HG02981 (cell line): ENCODE measurements at regions not wholly inside any gene's neighbourhood (a gene's known extent, or its start where the extent isn't known, plus 50 kb on each side); places are given as distances from the start of the nearest gene placed in this dataset.

ENCODE experiments used
- ATAC-seq: cut with Tn5 transposase; IDR thresholded peaks from one replicate; pipeline ENCODE4 v1.9.1; 2021; ENCODE audit warnings: mild to moderate bottlenecking, moderate library complexity; ENCODE audit not compliant: unreplicated experiment

- ATAC-seq: no peak
These were observed 132.4 kb downstream of the RAB11FIP2 start for GRCh38 chr10:117914334-117914733.

- ATAC-seq: no peak
These were observed 125.8 kb downstream of the RAB11FIP2 start for GRCh38 chr10:117920956-117921355.

- no peak for ATAC-seq
These were observed 125.3 kb downstream of the RAB11FIP2 start for GRCh38 chr10:117921421-117921820.

GRCh38 chr10:117924820-117925219 is 121.9 kb downstream of the RAB11FIP2 start:
- ATAC-seq: no peak

- ATAC-seq: no peak
These were observed 121.4 kb downstream of the RAB11FIP2 start for GRCh38 chr10:117925369-117925768.

- ATAC-seq: no peak
These were observed 120.2 kb downstream of the RAB11FIP2 start for GRCh38 chr10:117926491-117926890.

- no peak for ATAC-seq
These were observed 119.4 kb downstream of the RAB11FIP2 start for GRCh38 chr10:117927332-117927731.

GRCh38 chr10:117927871-117928270 is 118.9 kb downstream of the RAB11FIP2 start:
- ATAC-seq: no peak

- ATAC-seq: no peak
These were observed 118.5 kb downstream of the RAB11FIP2 start for GRCh38 chr10:117928281-117928680.

- no peak for ATAC-seq
These were observed 118.0 kb downstream of the RAB11FIP2 start for GRCh38 chr10:117928741-117929140.

GRCh38 chr10:117929327-117930067 is 117.2 kb downstream of the RAB11FIP2 start:
- no peak for ATAC-seq

- ATAC-seq: no peak
These were observed 115.7 kb downstream of the RAB11FIP2 start for GRCh38 chr10:117931078-117931477.

- ATAC-seq: no peak
These were observed 113.7 kb downstream of the RAB11FIP2 start for GRCh38 chr10:117933036-117933435.

GRCh38 chr10:117934477-117934876 is 112.3 kb downstream of the RAB11FIP2 start:
- no peak for ATAC-seq

- ATAC-seq: no peak
These were observed 110.6 kb downstream of the RAB11FIP2 start for GRCh38 chr10:117936141-117936540.

- ATAC-seq: no peak
These were observed 110.2 kb downstream of the RAB11FIP2 start for GRCh38 chr10:117936566-117936965.

- no peak for ATAC-seq
These were observed 109.8 kb downstream of the RAB11FIP2 start for GRCh38 chr10:117936976-117937375.

GRCh38 chr10:117938104-117938503 is 108.6 kb downstream of the RAB11FIP2 start:
- ATAC-seq: no peak

GRCh38 chr10:117942226-117942625 is 104.5 kb downstream of the RAB11FIP2 start:
- no peak for ATAC-seq

- ATAC-seq: no peak
These were observed 101.9 kb downstream of the RAB11FIP2 start for GRCh38 chr10:117944676-117945447.

- ATAC-seq: no peak
These were observed 101.1 kb downstream of the RAB11FIP2 start for GRCh38 chr10:117945651-117946050.

- ATAC-seq: no peak
These were observed 100.1 kb downstream of the RAB11FIP2 start for GRCh38 chr10:117946525-117947070.
